ENCODE measurements at regions not wholly inside any gene's neighbourhood (a gene's known extent, or its start where the extent isn't known, plus 50 kb on each side); places are given as distances from the start of the nearest gene placed in this dataset.

- no peak for TF ChIP-seq CTCF (IDR thresholded peaks at IDR 0.05)
- no peak for TF ChIP-seq EZH2phosphoT487 (IDR thresholded peaks at IDR 0.05)
- TF ChIP-seq EZH2 (IDR thresholded peaks at IDR 0.05): no peak
Observed at GRCh38 chr4:77226939-77227705, 70.1 kb downstream of the CCNG2 start.
